SK-N-SH treated with all-trans-retinoic acid at 6 μM for 48 hours (cell line): ENCODE measurements at regions not wholly inside any gene's neighbourhood (a gene's known extent, or its start where the extent isn't known, plus 50 kb on each side); places are given as distances from the start of the nearest gene placed in this dataset.

ENCODE experiments used
- ATAC-seq: fragments of 200-7000 bp; cut with Tn5 transposase; 3 replicates; pipeline ENCODE4 v1.9.1; 2020; ENCODE audit warnings: mild to moderate bottlenecking, moderate library complexity
- ARNTL ChIP-seq: fragments of 450-650 bp; formaldehyde crosslinking; IDR thresholded peaks from 2 replicates; pipeline ENCODE4 v1.5.0; 2020; ENCODE audit warnings: low read depth, mild to moderate bottlenecking, moderate library complexity, borderline replicate concordance
- BACH2 ChIP-seq: fragments of 250-450 bp; sonication (Bioruptor Pico); IDR thresholded peaks from 2 replicates; pipeline ENCODE4 v1.9.0; 2021; ENCODE audit warnings: mild to moderate bottlenecking, borderline replicate concordance
- CSDC2 ChIP-seq: fragments of 250-450 bp; sonication (Bioruptor Pico); IDR thresholded peaks from 2 replicates; pipeline ENCODE4 v1.5.0; 2020; ENCODE audit warnings: mild to moderate bottlenecking, moderate library complexity
- ESRRG ChIP-seq: fragments of 250-450 bp; sonication (Bioruptor Pico); IDR thresholded peaks from 2 replicates; pipeline ENCODE4 v1.6.1; 2021; ENCODE audit warnings: mild to moderate bottlenecking
- GLIS3 ChIP-seq: fragments of 250-450 bp; sonication (Bioruptor Pico); IDR thresholded peaks from 2 replicates; pipeline ENCODE4 v1.5.0; 2020; ENCODE audit warnings: mild to moderate bottlenecking, moderate library complexity
- ISL1 ChIP-seq: fragments of 250-450 bp; sonication (Bioruptor Pico); IDR thresholded peaks from 2 replicates; pipeline ENCODE4 v2.1.2; 2022; ENCODE audit warnings: mild to moderate bottlenecking, moderate library complexity
- OSR1 ChIP-seq: fragments of 250-450 bp; sonication (Bioruptor Pico); IDR thresholded peaks from 2 replicates; pipeline ENCODE4 v1.8.0; 2022; ENCODE audit warnings: moderate library complexity, mild to moderate bottlenecking, inconsistent platforms
- PPARA ChIP-seq: fragments of 250-450 bp; sonication (Bioruptor Pico); IDR thresholded peaks from 2 replicates; pipeline ENCODE4 v1.5.0; 2020; ENCODE audit warnings: mild to moderate bottlenecking, borderline replicate concordance
- RARB ChIP-seq: fragments of 250-450 bp; sonication (Bioruptor Pico); IDR thresholded peaks from 2 replicates; pipeline ENCODE4 v1.8.0; 2021; ENCODE audit warnings: mild to moderate bottlenecking, moderate library complexity
- SNAI2 ChIP-seq: fragments of 250-450 bp; sonication (Bioruptor Pico); IDR thresholded peaks from 2 replicates; pipeline ENCODE4 v1.5.0; 2020; ENCODE audit warnings: mild to moderate bottlenecking, moderate library complexity
- TCF4 ChIP-seq: fragments of 250-450 bp; sonication (Bioruptor Pico); IDR thresholded peaks from 2 replicates; pipeline ENCODE4 v1.8.0; 2021; ENCODE audit warnings: mild to moderate bottlenecking, moderate library complexity, borderline replicate concordance
- TOX ChIP-seq: fragments of 250-450 bp; sonication (Bioruptor Pico); IDR thresholded peaks from 2 replicates; pipeline ENCODE4 v1.8.0; 2021; ENCODE audit warnings: mild to moderate bottlenecking, moderate library complexity, borderline replicate concordance
- ZC3H10 ChIP-seq: fragments of 250-450 bp; sonication (Bioruptor Pico); IDR thresholded peaks from 2 replicates; pipeline ENCODE4 v1.5.1; 2021; ENCODE audit warnings: mild to moderate bottlenecking, moderate library complexity
- ZFP3 ChIP-seq: fragments of 250-450 bp; sonication (Bioruptor Pico); IDR thresholded peaks from 2 replicates; pipeline ENCODE4 v1.5.0; 2020; ENCODE audit warnings: mild to moderate bottlenecking, moderate library complexity
- ZFP30 ChIP-seq: fragments of 450-650 bp; formaldehyde crosslinking; IDR thresholded peaks from 2 replicates; pipeline ENCODE4 v1.5.0; 2022; ENCODE audit warnings: mild to moderate bottlenecking, moderate library complexity
- ZNF565 ChIP-seq: fragments of 450-650 bp; formaldehyde crosslinking; conservative IDR thresholded peaks from 2 replicates; pipeline ENCODE4 v1.5.0; 2020; ENCODE audit warnings: low read depth, mild to moderate bottlenecking, moderate library complexity
- ZNF70 ChIP-seq: fragments of 450-650 bp; formaldehyde crosslinking; IDR thresholded peaks from 2 replicates; pipeline ENCODE4 v1.5.0; 2020; ENCODE audit warnings: mild to moderate bottlenecking, moderate library complexity
- ZNF8 ChIP-seq: fragments of 450-650 bp; formaldehyde crosslinking; IDR thresholded peaks from 2 replicates; pipeline ENCODE4 v1.5.0; 2020; ENCODE audit warnings: mild to moderate bottlenecking, moderate library complexity
- TF ChIP-seq, protein P1 (sequence below): fragments of 250-450 bp; sonication (Bioruptor Pico); IDR thresholded peaks from 2 replicates; pipeline ENCODE4 v1.5.1; 2021; ENCODE audit warnings: mild to moderate bottlenecking, moderate library complexity
- TF ChIP-seq, protein P2 (sequence below): fragments of 250-450 bp; sonication (Bioruptor Pico); IDR thresholded peaks from 2 replicates; pipeline ENCODE4 v1.5.0; 2020; ENCODE audit warnings: mild to moderate bottlenecking, moderate library complexity
- TF ChIP-seq, protein P3 (sequence below): fragments of 250-450 bp; sonication (Bioruptor Pico); IDR thresholded peaks from 2 replicates; pipeline ENCODE4 v1.5.1; 2020; ENCODE audit warnings: low read depth, mild to moderate bottlenecking, moderate library complexity
- TF ChIP-seq, protein P4 (sequence below): fragments of 250-450 bp; sonication (Bioruptor Pico); IDR thresholded peaks from 2 replicates; pipeline ENCODE4 v1.8.0; 2021; ENCODE audit warnings: low read depth, mild to moderate bottlenecking, moderate library complexity, borderline replicate concordance

DNA sequence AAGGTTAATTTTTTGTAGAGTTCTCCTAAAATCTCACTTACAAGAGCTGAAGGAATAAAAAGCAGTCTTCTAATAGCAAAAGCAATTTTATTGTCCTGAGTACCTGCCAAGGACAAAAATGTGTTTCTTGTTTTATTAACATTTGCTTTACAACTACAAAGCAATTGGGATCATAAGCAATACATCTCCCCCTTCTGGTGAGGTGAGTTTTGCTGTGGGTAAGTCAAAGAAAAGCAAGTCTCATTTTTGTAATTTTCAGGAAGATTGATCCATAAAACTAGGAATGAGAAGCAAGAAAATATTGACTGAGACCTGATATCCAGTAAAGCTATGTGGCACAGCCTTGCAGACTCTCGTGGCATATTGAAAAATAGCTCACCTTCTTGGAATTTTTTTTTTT is 2162.7 kb downstream of the NCAM2 start:
- TF ChIP-seq, protein P1, sequence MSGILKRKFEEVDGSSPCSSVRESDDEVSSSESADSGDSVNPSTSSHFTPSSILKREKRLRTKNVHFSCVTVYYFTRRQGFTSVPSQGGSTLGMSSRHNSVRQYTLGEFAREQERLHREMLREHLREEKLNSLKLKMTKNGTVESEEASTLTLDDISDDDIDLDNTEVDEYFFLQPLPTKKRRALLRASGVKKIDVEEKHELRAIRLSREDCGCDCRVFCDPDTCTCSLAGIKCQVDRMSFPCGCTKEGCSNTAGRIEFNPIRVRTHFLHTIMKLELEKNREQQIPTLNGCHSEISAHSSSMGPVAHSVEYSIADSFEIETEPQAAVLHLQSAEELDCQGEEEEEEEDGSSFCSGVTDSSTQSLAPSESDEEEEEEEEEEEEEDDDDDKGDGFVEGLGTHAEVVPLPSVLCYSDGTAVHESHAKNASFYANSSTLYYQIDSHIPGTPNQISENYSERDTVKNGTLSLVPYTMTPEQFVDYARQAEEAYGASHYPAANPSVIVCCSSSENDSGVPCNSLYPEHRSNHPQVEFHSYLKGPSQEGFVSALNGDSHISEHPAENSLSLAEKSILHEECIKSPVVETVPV (CRISPR knock-in tag) = no peak
- TF ChIP-seq OSR1 (CRISPR knock-in tag) (no peak), ZFP3 (CRISPR knock-in tag) (no peak), ZC3H10 (CRISPR knock-in tag) (no peak), ARNTL (CRISPR knock-in tag) (no peak), ZNF565 (CRISPR knock-in tag) (no peak), RARB (CRISPR knock-in tag) (no peak), TCF4 (CRISPR knock-in tag) (no peak), PPARA (CRISPR knock-in tag) (no peak), GLIS3 (CRISPR knock-in tag) (no peak), SNAI2 (no peak), ZNF70 (CRISPR knock-in tag) (no peak), ZNF8 (CRISPR knock-in tag) (no peak), TOX (no peak), ZFP30 (CRISPR knock-in tag) (no peak)
- TF ChIP-seq, protein P2, sequence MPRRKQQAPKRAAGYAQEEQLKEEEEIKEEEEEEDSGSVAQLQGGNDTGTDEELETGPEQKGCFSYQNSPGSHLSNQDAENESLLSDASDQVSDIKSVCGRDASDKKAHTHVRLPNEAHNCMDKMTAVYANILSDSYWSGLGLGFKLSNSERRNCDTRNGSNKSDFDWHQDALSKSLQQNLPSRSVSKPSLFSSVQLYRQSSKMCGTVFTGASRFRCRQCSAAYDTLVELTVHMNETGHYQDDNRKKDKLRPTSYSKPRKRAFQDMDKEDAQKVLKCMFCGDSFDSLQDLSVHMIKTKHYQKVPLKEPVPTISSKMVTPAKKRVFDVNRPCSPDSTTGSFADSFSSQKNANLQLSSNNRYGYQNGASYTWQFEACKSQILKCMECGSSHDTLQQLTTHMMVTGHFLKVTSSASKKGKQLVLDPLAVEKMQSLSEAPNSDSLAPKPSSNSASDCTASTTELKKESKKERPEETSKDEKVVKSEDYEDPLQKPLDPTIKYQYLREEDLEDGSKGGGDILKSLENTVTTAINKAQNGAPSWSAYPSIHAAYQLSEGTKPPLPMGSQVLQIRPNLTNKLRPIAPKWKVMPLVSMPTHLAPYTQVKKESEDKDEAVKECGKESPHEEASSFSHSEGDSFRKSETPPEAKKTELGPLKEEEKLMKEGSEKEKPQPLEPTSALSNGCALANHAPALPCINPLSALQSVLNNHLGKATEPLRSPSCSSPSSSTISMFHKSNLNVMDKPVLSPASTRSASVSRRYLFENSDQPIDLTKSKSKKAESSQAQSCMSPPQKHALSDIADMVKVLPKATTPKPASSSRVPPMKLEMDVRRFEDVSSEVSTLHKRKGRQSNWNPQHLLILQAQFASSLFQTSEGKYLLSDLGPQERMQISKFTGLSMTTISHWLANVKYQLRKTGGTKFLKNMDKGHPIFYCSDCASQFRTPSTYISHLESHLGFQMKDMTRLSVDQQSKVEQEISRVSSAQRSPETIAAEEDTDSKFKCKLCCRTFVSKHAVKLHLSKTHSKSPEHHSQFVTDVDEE = no peak
- TF ChIP-seq, protein P3, sequence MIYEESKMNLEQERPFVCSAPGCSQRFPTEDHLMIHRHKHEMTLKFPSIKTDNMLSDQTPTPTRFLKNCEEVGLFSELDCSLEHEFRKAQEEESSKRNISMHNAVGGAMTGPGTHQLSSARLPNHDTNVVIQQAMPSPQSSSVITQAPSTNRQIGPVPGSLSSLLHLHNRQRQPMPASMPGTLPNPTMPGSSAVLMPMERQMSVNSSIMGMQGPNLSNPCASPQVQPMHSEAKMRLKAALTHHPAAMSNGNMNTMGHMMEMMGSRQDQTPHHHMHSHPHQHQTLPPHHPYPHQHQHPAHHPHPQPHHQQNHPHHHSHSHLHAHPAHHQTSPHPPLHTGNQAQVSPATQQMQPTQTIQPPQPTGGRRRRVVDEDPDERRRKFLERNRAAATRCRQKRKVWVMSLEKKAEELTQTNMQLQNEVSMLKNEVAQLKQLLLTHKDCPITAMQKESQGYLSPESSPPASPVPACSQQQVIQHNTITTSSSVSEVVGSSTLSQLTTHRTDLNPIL = no peak
- ATAC-seq = no peak

DNA sequence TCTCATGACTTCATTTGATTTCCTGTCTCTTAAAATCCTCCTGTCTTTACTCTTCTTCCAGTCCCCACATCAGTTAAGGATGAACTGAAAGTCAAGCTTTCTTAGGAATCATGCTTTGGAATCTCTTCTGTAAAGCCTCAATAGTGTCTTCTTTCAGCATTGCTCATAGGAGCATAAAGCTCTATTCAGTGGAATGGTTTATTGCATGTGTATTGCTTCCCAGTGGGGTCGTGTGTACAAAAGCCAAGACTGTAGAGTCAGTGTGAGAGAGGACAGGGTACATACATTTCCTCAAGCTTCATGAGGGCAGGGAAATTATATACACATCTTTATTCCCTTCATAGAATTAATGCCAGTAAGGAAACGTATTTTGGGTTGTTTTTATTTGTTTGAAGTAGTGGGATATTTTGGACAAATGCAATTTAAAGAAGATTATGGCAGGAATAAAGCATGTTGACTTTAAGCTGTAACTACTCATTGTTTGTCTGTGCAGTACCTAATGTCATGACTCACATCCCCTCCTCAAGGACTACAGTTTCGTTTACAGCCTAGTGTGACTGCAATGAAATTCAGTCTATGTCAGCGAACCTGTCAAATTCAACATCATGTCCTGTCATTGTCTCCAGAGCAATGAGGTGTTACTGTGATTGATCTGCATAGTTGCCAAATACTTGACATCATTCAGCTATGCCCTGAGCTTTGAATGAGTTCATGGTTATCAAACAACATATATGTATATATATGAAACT is 2164.2 kb downstream of the NCAM2 start:
- ATAC-seq = no peak
- TF ChIP-seq ZC3H10 (CRISPR knock-in tag) = no peak
- TF ChIP-seq ESRRG (CRISPR knock-in tag) = no peak
- TF ChIP-seq ZNF8 (CRISPR knock-in tag) = no peak
- TF ChIP-seq BACH2 (CRISPR knock-in tag) = no peak
- TF ChIP-seq CSDC2 (CRISPR knock-in tag) = no peak
- no peak for TF ChIP-seq ZFP3 (CRISPR knock-in tag)
- TF ChIP-seq TOX = no peak
- no peak for TF ChIP-seq ISL1
- no peak for TF ChIP-seq PPARA (CRISPR knock-in tag)
- TF ChIP-seq, protein P3 = no peak
- TF ChIP-seq GLIS3 (CRISPR knock-in tag) = no peak
- no peak for TF ChIP-seq OSR1 (CRISPR knock-in tag)
- TF ChIP-seq RARB (CRISPR knock-in tag) = no peak
- no peak for TF ChIP-seq SNAI2
- TF ChIP-seq ZFP30 (CRISPR knock-in tag) = no peak
- TF ChIP-seq, protein P4, sequence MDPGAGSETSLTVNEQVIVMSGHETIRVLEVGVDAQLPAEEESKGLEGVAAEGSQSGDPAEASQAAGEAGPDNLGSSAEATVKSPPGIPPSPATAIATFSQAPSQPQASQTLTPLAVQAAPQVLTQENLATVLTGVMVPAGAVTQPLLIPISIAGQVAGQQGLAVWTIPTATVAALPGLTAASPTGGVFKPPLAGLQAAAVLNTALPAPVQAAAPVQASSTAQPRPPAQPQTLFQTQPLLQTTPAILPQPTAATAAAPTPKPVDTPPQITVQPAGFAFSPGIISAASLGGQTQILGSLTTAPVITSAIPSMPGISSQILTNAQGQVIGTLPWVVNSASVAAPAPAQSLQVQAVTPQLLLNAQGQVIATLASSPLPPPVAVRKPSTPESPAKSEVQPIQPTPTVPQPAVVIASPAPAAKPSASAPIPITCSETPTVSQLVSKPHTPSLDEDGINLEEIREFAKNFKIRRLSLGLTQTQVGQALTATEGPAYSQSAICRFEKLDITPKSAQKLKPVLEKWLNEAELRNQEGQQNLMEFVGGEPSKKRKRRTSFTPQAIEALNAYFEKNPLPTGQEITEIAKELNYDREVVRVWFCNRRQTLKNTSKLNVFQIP (CRISPR knock-in tag) = no peak
- no peak for TF ChIP-seq ARNTL (CRISPR knock-in tag)
- no peak for TF ChIP-seq ZNF565 (CRISPR knock-in tag)
- no peak for TF ChIP-seq TCF4 (CRISPR knock-in tag)
- TF ChIP-seq, protein P2 = no peak
- TF ChIP-seq, all 23 proteins: peak for 0
